Hematopoietic multipotent progenitor cell treated with erythropoietin and hydrocortisone succinate and interleukin-3 and kit ligand, for 17 days (in vitro differentiated cells): ENCODE measurements at regions not wholly inside any gene's neighbourhood (a gene's known extent, or its start where the extent isn't known, plus 50 kb on each side); places are given as distances from the start of the nearest gene placed in this dataset.
"Not testable (repeated sequence)": the region's sequence is repeated elsewhere in the genome, so short reads cannot be mapped to it uniquely, and the experiment has no call there.

Experiments
- DNase-seq: peaks from one replicate; pipeline ENCODE4 v3.0.0-alpha.2; 2015; ENCODE audit warnings: low spot score

GRCh38 chr22:48082284-48082683, 1319.8 kb downstream of the TBC1D22A start:
- DNase-seq = no peak

GRCh38 chr22:48081281-48081680, 1318.8 kb downstream of the TBC1D22A start:
- no peak for DNase-seq

GRCh38 chr22:48080316-48081165, 1318.1 kb downstream of the TBC1D22A start:
- no peak for DNase-seq

GRCh38 chr22:48079505-48080290, 1317.2 kb downstream of the TBC1D22A start:
- DNase-seq = no peak

- DNase-seq = no peak
These were observed 1316.4 kb downstream of the TBC1D22A start for GRCh38 chr22:48078825-48079224.

GRCh38 chr22:48077699-48078098, 1315.2 kb downstream of the TBC1D22A start:
- no peak for DNase-seq

GRCh38 chr22:48076008-48076407, 1313.6 kb downstream of the TBC1D22A start:
- DNase-seq = no peak

GRCh38 chr22:48075604-48076003, 1313.2 kb downstream of the TBC1D22A start:
- no peak for DNase-seq

GRCh38 chr22:48072777-48073176, 1310.3 kb downstream of the TBC1D22A start:
- DNase-seq = no peak

GRCh38 chr22:48071828-48072227, 1309.4 kb downstream of the TBC1D22A start:
- no peak for DNase-seq

- no peak for DNase-seq
These were observed 1308.9 kb downstream of the TBC1D22A start for GRCh38 chr22:48071305-48071704.

- DNase-seq = no peak
These were observed 1308.3 kb downstream of the TBC1D22A start for GRCh38 chr22:48070760-48071159.

GRCh38 chr22:48070083-48070482, 1307.6 kb downstream of the TBC1D22A start:
- no peak for DNase-seq

- no peak for DNase-seq
These were observed 1306.8 kb downstream of the TBC1D22A start for GRCh38 chr22:48069256-48069655.

GRCh38 chr22:48068323-48068885, 1306.0 kb downstream of the TBC1D22A start:
- DNase-seq = no peak

GRCh38 chr22:48065892-48066291, 1303.4 kb downstream of the TBC1D22A start:
- DNase-seq = no peak

GRCh38 chr22:48061726-48062125, 1299.3 kb downstream of the TBC1D22A start:
- no peak for DNase-seq

GRCh38 chr22:48060266-48060665, 1297.8 kb downstream of the TBC1D22A start:
- no peak for DNase-seq

GRCh38 chr22:48059521-48059920, 1297.1 kb downstream of the TBC1D22A start:
- not testable (repeated sequence) for DNase-seq

- no peak for DNase-seq
These were observed 1294.8 kb downstream of the TBC1D22A start for GRCh38 chr22:48057116-48057835.

GRCh38 chr22:48055827-48056226, 1293.4 kb downstream of the TBC1D22A start:
- no peak for DNase-seq

GRCh38 chr22:48055185-48055584, 1292.7 kb downstream of the TBC1D22A start:
- no peak for DNase-seq
